GM12878 (cell line): ENCODE measurements at regions not wholly inside any gene's neighbourhood (a gene's known extent, or its start where the extent isn't known, plus 50 kb on each side); places are given as distances from the start of the nearest gene placed in this dataset.

ENCODE experiments used
- CHD1 ChIP-seq: IDR thresholded peaks from 2 replicates; pipeline ENCODE4 v1.6.1; 2012; ENCODE audit warnings: low read depth, low read length, improper control_type of control experiment
- EP300 ChIP-seq, 2 experiments: fragments of 150-350 bp in 1 of 2; IDR thresholded peaks; 2 replicates each; pipeline ENCODE4 v1.6.1; 2011 to 2012; ENCODE audit warnings: low read depth in 2 of 2, low read length in 2 of 2, borderline replicate concordance in 1 of 2, improper control_type of control experiment in 1 of 2, inconsistent platforms in 1 of 2; ENCODE audit not compliant: control insufficient read depth in 1 of 2
- IKZF1 ChIP-seq: fragments of 450-650 bp; conservative IDR thresholded peaks from 2 replicates; pipeline ENCODE4 v1.6.1; 2017; ENCODE audit warnings: antibody characterized with exemption, mild to moderate bottlenecking
- JUNB ChIP-seq: IDR thresholded peaks from 2 replicates; pipeline ENCODE4 v1.6.1; 2016; ENCODE audit warnings: antibody characterized with exemption, mild to moderate bottlenecking
- PAX8 ChIP-seq: fragments of 450-650 bp; IDR thresholded peaks from 2 replicates; pipeline ENCODE4 v1.6.1; 2017; ENCODE audit warnings: mild to moderate bottlenecking, moderate library complexity
- POLR2A ChIP-seq: IDR thresholded peaks from 2 replicates; pipeline ENCODE4 v1.6.1; 2011; ENCODE audit warnings: low read depth, mild to moderate bottlenecking, low read length
- POU2F2 ChIP-seq: IDR thresholded peaks from 3 replicates; pipeline ENCODE4 v1.6.1; 2011; ENCODE audit warnings: low read depth, mild to moderate bottlenecking, low read length, borderline replicate concordance
- RELA ChIP-seq: fragments of 450-650 bp; IDR thresholded peaks from 2 replicates; pipeline ENCODE4 v1.8.0; 2014; ENCODE audit warnings: borderline replicate concordance; ENCODE audit not compliant: partially characterized antibody
- ZNF217 ChIP-seq: fragments of 450-650 bp; IDR thresholded peaks from 2 replicates; pipeline ENCODE4 v1.6.1; 2017; ENCODE audit warnings: antibody characterized with exemption, mild to moderate bottlenecking
- TF ChIP-seq, protein P1 (sequence below): fragments of 450-650 bp; IDR thresholded peaks from 2 replicates; pipeline ENCODE4 v1.6.1; 2017; ENCODE audit warnings: low read depth, mild to moderate bottlenecking, moderate library complexity
- TF ChIP-seq, protein P2 (sequence below): fragments of 450-650 bp; IDR thresholded peaks from 2 replicates; pipeline ENCODE4 v1.6.1; 2017; ENCODE audit warnings: antibody characterized with exemption, mild to moderate bottlenecking, moderate library complexity

DNA sequence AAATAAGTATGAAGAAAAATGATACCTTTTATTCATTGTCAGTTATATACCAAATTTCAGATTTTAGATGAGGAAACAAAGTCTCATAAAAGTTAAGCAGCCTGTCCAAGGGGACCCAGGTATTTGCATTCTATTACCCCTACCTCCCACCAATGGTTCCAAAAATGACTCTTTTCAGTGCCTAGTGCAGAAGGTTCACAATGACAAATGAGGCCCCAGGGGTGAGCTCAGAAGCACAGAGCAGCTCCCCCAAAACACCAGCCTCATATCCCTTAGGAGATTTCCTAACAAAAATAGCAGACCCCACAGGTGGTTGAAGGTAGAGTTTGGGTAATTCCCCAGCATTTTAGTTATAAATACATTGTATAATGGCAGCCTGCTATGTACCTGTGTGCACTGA, 168.6 kb downstream of the REEP3 start (continued):
- TF ChIP-seq ZNF217 (no peak), PAX8 (no peak), RELA (no peak), CHD1 (no peak), IKZF1 (no peak), POU2F2 (no peak), JUNB (peak; percentile 60), EP300 (IDR thresholded peaks at IDR 0.05; ENCODE audit: borderline replicate concordance in 1 of 2, control insufficient read depth in 1 of 2, low read depth in 2 of 2, low read length in 2 of 2) (no peak), POLR2A (no peak)
- TF ChIP-seq, protein P1, sequence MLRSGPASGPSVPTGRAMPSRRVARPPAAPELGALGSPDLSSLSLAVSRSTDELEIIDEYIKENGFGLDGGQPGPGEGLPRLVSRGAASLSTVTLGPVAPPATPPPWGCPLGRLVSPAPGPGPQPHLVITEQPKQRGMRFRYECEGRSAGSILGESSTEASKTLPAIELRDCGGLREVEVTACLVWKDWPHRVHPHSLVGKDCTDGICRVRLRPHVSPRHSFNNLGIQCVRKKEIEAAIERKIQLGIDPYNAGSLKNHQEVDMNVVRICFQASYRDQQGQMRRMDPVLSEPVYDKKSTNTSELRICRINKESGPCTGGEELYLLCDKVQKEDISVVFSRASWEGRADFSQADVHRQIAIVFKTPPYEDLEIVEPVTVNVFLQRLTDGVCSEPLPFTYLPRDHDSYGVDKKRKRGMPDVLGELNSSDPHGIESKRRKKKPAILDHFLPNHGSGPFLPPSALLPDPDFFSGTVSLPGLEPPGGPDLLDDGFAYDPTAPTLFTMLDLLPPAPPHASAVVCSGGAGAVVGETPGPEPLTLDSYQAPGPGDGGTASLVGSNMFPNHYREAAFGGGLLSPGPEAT = no peak
- TF ChIP-seq, protein P2, sequence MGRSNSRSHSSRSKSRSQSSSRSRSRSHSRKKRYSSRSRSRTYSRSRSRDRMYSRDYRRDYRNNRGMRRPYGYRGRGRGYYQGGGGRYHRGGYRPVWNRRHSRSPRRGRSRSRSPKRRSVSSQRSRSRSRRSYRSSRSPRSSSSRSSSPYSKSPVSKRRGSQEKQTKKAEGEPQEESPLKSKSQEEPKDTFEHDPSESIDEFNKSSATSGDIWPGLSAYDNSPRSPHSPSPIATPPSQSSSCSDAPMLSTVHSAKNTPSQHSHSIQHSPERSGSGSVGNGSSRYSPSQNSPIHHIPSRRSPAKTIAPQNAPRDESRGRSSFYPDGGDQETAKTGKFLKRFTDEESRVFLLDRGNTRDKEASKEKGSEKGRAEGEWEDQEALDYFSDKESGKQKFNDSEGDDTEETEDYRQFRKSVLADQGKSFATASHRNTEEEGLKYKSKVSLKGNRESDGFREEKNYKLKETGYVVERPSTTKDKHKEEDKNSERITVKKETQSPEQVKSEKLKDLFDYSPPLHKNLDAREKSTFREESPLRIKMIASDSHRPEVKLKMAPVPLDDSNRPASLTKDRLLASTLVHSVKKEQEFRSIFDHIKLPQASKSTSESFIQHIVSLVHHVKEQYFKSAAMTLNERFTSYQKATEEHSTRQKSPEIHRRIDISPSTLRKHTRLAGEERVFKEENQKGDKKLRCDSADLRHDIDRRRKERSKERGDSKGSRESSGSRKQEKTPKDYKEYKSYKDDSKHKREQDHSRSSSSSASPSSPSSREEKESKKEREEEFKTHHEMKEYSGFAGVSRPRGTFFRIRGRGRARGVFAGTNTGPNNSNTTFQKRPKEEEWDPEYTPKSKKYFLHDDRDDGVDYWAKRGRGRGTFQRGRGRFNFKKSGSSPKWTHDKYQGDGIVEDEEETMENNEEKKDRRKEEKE = no peak
- TF ChIP-seq, all 136 proteins: peak for 5
